ENCODE measurements at regions not wholly inside any gene's neighbourhood (a gene's known extent, or its start where the extent isn't known, plus 50 kb on each side); places are given as distances from the start of the nearest gene placed in this dataset.

GRCh38 chr6:8703059-8703458, 267.7 kb upstream of the SLC35B3 start:
- TF ChIP-seq CTCF (IDR thresholded peaks at IDR 0.05) = no peak
- no peaks in the 10 kb centered on the region for H3K9me3 ChIP-seq
- H3K36me3 ChIP-seq = no peaks in the 10 kb centered on the region
- intact Hi-C loops (cut with DNase I) = no loop called here
- no peak for DNase-seq (ENCODE audit: low spot score in 2 of 2)
- no peaks in the 10 kb centered on the region for H3K27me3 ChIP-seq
- no peak overlapping the region for H3K27ac ChIP-seq
- peaks cover 0 to 1% of the 10 kb centered on the region in 2 donors for H3K4me1 ChIP-seq
- H3K4me3 ChIP-seq = no peak overlapping the region

- no peaks in the 10 kb centered on the region for H3K4me1 ChIP-seq
- DNase-seq (ENCODE audit: low spot score in 2 of 2) = no peak
- no peaks in the 10 kb centered on the region for H3K36me3 ChIP-seq
- no peak overlapping the region for H3K27ac ChIP-seq
- H3K9me3 ChIP-seq = no peaks in the 10 kb centered on the region
- TF ChIP-seq CTCF (IDR thresholded peaks at IDR 0.05) = no peak
- H3K4me3 ChIP-seq = no peak overlapping the region
- no peaks in the 10 kb centered on the region for H3K27me3 ChIP-seq
- intact Hi-C loops (cut with DNase I) = no loop called here
Observed at GRCh38 chr6:8688821-8689220, 253.5 kb upstream of the SLC35B3 start.

GRCh38 chr6:8686077-8686476, 250.7 kb upstream of the SLC35B3 start:
- DNase-seq (ENCODE audit: low spot score in 2 of 2) = no peak
- no peak for TF ChIP-seq CTCF (IDR thresholded peaks at IDR 0.05)
- no peak overlapping the region for H3K27ac ChIP-seq
- no peaks in the 10 kb centered on the region for H3K27me3 ChIP-seq
- no peaks in the 10 kb centered on the region for H3K9me3 ChIP-seq
- H3K36me3 ChIP-seq = no peaks in the 10 kb centered on the region
- H3K4me3 ChIP-seq = no peak overlapping the region
- H3K4me1 ChIP-seq = no peaks in the 10 kb centered on the region
- intact Hi-C loops (cut with DNase I) = no loop called here

- no peak for DNase-seq (ENCODE audit: low spot score in 2 of 2)
- no peaks in the 10 kb centered on the region for H3K27me3 ChIP-seq
- TF ChIP-seq CTCF (IDR thresholded peaks at IDR 0.05) = no peak
- H3K36me3 ChIP-seq = no peaks in the 10 kb centered on the region
- no peak overlapping the region for H3K27ac ChIP-seq
- H3K4me1 ChIP-seq = no peaks in the 10 kb centered on the region
- H3K4me3 ChIP-seq = no peak overlapping the region
- no peaks in the 10 kb centered on the region for H3K9me3 ChIP-seq
- intact Hi-C loops (cut with DNase I) = no loop called here
Observed at GRCh38 chr6:8683204-8683603, 247.9 kb upstream of the SLC35B3 start.

- intact Hi-C loops (cut with DNase I) = no loop called here
Observed at GRCh38 chr6:8679823-8680222, 244.5 kb upstream of the SLC35B3 start.

More at GRCh38 chr6:8679823-8680222, 244.5 kb upstream of the SLC35B3 start:
- Histone ChIP-seq H3K4me1 (no peaks in the 10 kb centered on the region), H3K27me3 (no peaks in the 10 kb centered on the region), H3K4me3 (no peak overlapping the region), H3K9me3 (no peaks in the 10 kb centered on the region), H3K36me3 (no peaks in the 10 kb centered on the region), H3K27ac (no peak overlapping the region)
- DNase-seq (ENCODE audit: low spot score in 2 of 2) = no peak
- no peak for TF ChIP-seq CTCF (IDR thresholded peaks at IDR 0.05)

Data from ascending aorta (tissue), 2 donors.